A673 (cell line): ENCODE measurements at regions not wholly inside any gene's neighbourhood (a gene's known extent, or its start where the extent isn't known, plus 50 kb on each side); places are given as distances from the start of the nearest gene placed in this dataset.

Experiments used
- EZH2 ChIP-seq: fragments of 200-600 bp; sonication (generic); IDR thresholded peaks from 2 replicates; pipeline ENCODE4 v1.6.1; 2017; ENCODE audit warnings: borderline replicate concordance, low read depth, mild to moderate bottlenecking, mixed read lengths, antibody characterized with exemption, low read length; ENCODE audit not compliant: poor library complexity, severe bottlenecking
- TF ChIP-seq, protein P1 (sequence below): fragments of 300-800, 200-600 bp; sonication (generic); conservative IDR thresholded peaks from 2 replicates; pipeline ENCODE4 v1.5.1; 2017; ENCODE audit warnings: low read depth, mild to moderate bottlenecking, antibody characterized with exemption, low read length, moderate library complexity, mixed read lengths

DNA sequence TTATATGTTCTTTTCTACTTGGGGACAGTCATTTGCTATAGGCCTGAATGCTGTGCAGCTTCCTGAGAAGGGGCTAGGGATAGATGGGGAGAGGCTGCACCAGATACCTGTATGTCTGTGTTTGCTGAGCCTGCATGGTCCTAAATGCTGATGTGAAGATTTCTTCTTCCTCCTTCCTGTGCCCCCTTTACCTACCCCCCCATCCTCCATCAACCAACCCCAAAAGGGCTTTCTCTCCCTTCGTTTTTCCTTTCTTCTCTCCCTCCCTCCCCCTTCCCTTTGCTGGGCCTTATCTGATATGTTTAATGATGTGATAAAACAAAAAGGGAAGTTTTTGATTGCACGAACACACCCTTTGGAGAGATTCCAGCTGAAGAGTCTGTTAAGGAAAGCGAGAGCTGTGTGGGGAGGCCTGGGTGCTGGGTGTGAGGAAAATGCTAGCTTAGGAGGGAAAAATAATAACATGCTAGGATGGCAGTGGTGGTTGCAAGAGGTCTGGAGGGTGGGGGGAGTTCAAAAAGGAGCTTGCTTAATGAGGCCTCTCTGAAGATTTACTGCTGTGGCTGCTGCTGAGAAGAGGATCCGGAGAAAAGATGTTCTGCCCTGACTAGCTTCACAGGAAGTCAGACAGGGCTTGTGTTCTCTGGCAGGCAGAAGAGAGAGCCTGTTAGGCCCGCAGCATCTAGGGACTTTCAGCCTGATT is 101.8 kb downstream of the SAMD9 start:
- TF ChIP-seq, protein P1, sequence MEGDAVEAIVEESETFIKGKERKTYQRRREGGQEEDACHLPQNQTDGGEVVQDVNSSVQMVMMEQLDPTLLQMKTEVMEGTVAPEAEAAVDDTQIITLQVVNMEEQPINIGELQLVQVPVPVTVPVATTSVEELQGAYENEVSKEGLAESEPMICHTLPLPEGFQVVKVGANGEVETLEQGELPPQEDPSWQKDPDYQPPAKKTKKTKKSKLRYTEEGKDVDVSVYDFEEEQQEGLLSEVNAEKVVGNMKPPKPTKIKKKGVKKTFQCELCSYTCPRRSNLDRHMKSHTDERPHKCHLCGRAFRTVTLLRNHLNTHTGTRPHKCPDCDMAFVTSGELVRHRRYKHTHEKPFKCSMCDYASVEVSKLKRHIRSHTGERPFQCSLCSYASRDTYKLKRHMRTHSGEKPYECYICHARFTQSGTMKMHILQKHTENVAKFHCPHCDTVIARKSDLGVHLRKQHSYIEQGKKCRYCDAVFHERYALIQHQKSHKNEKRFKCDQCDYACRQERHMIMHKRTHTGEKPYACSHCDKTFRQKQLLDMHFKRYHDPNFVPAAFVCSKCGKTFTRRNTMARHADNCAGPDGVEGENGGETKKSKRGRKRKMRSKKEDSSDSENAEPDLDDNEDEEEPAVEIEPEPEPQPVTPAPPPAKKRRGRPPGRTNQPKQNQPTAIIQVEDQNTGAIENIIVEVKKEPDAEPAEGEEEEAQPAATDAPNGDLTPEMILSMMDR, result no peak
- no peak for TF ChIP-seq EZH2
